HEK293 (cell line): ENCODE measurements at regions not wholly inside any gene's neighbourhood (a gene's known extent, or its start where the extent isn't known, plus 50 kb on each side); places are given as distances from the start of the nearest gene placed in this dataset.

ENCODE experiments used
- TCF7L2 ChIP-seq: IDR thresholded peaks from 2 replicates; pipeline ENCODE4 v1.6.1; 2011; ENCODE audit warnings: low read depth, mild to moderate bottlenecking, inconsistent platforms, low read length, moderate library complexity, borderline replicate concordance
- YY1 ChIP-seq: fragments of 450-650 bp; formaldehyde crosslinking; IDR thresholded peaks from 2 replicates; pipeline ENCODE4 v1.5.1; 2018; ENCODE audit warnings: missing biosample characterization, missing genetic modification characterization
- ZNF37A ChIP-seq: fragments of 450-650 bp; IDR thresholded peaks from 2 replicates; pipeline ENCODE4 v1.5.1; 2018; ENCODE audit warnings: missing biosample characterization, missing genetic modification characterization
- ZNF768 ChIP-seq: fragments of 450-650 bp; formaldehyde crosslinking; IDR thresholded peaks from 2 replicates; pipeline ENCODE4 v1.5.1; 2018; ENCODE audit warnings: missing biosample characterization, mild to moderate bottlenecking, missing genetic modification characterization
- ZSCAN23 ChIP-seq: fragments of 450-650 bp; formaldehyde crosslinking; IDR thresholded peaks from 2 replicates; pipeline ENCODE4 v1.5.1; 2016; ENCODE audit warnings: missing biosample characterization, missing genetic modification characterization
- TF ChIP-seq, protein P1 (sequence below): fragments of 450-650 bp; formaldehyde crosslinking; IDR thresholded peaks from 2 replicates; pipeline ENCODE4 v1.5.1; 2016; ENCODE audit warnings: missing biosample characterization, missing genetic modification characterization
- TF ChIP-seq, protein P2 (sequence below): fragments of 450-650 bp; formaldehyde crosslinking; IDR thresholded peaks from 2 replicates; pipeline ENCODE4 v1.5.1; 2016; ENCODE audit warnings: missing biosample characterization, missing genetic modification characterization
- TF ChIP-seq, protein P3 (sequence below): fragments of 450-650 bp; formaldehyde crosslinking; optimal IDR thresholded peaks from 2 replicates; pipeline ENCODE3; 2016; ENCODE audit warnings: missing biosample characterization, mild to moderate bottlenecking, missing genetic modification characterization
- TF ChIP-seq, protein P4 (sequence below): sonication (generic); formaldehyde crosslinking; IDR thresholded peaks from 2 replicates; pipeline ENCODE4 v1.8.1; 2022; ENCODE audit warnings: mild to moderate bottlenecking, moderate library complexity, missing genetic modification reagents
- TF ChIP-seq, protein P5 (sequence below): fragments of 450-650 bp; formaldehyde crosslinking; IDR thresholded peaks from 2 replicates; pipeline ENCODE4 v1.5.1; 2016; ENCODE audit warnings: missing biosample characterization, missing genetic modification characterization, borderline replicate concordance

DNA sequence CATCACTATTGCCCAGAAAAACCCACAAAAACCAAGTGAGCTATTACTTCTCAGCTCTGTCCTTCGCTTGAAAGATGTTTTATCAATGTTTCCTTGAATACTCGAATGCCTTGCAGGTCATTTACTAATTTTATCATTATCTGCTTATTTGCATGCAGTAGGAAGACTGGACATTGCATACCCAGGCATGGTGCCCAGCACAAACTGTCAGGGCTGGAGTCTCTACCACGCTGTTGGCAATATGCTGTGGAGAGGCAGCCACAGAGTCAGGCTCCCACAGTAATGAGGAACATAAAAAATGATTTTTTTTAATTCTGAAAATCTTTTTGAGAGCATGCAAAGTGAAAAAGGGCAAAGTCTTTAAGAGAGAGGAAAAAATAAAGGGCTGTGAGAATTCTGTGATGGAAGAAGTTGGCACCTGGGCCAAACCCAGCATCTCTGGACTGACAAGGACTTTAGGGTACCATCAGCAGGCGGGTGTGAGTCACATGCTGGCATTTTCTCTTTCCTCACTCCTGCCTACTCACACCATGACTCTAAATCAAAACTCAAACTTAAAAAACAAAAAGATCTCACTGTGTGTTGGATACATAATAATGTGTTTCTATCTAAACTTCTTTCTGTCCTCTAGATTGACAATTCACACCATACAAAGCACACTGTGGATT lies 709.8 kb upstream of the FANCL start:
- TF ChIP-seq, protein P1, sequence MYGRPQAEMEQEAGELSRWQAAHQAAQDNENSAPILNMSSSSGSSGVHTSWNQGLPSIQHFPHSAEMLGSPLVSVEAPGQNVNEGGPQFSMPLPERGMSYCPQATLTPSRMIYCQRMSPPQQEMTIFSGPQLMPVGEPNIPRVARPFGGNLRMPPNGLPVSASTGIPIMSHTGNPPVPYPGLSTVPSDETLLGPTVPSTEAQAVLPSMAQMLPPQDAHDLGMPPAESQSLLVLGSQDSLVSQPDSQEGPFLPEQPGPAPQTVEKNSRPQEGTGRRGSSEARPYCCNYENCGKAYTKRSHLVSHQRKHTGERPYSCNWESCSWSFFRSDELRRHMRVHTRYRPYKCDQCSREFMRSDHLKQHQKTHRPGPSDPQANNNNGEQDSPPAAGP (tag by site-specific recombination), result no peak
- TF ChIP-seq, protein P2, sequence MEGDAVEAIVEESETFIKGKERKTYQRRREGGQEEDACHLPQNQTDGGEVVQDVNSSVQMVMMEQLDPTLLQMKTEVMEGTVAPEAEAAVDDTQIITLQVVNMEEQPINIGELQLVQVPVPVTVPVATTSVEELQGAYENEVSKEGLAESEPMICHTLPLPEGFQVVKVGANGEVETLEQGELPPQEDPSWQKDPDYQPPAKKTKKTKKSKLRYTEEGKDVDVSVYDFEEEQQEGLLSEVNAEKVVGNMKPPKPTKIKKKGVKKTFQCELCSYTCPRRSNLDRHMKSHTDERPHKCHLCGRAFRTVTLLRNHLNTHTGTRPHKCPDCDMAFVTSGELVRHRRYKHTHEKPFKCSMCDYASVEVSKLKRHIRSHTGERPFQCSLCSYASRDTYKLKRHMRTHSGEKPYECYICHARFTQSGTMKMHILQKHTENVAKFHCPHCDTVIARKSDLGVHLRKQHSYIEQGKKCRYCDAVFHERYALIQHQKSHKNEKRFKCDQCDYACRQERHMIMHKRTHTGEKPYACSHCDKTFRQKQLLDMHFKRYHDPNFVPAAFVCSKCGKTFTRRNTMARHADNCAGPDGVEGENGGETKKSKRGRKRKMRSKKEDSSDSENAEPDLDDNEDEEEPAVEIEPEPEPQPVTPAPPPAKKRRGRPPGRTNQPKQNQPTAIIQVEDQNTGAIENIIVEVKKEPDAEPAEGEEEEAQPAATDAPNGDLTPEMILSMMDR (tag by site-specific recombination), result no peak
- TF ChIP-seq ZNF37A (tag by site-specific recombination) (no peak), ZNF768 (no peak), YY1 (tag by site-specific recombination) (no peak), ZSCAN23 (tag by site-specific recombination) (no peak), TCF7L2 (no peak)
- TF ChIP-seq, protein P3, sequence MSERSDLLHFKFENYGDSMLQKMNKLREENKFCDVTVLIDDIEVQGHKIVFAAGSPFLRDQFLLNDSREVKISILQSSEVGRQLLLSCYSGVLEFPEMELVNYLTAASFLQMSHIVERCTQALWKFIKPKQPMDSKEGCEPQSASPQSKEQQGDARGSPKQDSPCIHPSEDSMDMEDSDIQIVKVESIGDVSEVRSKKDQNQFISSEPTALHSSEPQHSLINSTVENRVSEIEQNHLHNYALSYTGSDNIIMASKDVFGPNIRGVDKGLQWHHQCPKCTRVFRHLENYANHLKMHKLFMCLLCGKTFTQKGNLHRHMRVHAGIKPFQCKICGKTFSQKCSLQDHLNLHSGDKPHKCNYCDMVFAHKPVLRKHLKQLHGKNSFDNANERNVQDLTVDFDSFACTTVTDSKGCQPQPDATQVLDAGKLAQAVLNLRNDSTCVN, result no peak
- TF ChIP-seq, protein P4, sequence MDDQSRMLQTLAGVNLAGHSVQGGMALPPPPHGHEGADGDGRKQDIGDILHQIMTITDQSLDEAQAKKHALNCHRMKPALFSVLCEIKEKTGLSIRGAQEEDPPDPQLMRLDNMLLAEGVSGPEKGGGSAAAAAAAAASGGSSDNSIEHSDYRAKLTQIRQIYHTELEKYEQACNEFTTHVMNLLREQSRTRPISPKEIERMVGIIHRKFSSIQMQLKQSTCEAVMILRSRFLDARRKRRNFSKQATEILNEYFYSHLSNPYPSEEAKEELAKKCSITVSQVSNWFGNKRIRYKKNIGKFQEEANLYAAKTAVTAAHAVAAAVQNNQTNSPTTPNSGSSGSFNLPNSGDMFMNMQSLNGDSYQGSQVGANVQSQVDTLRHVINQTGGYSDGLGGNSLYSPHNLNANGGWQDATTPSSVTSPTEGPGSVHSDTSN (CRISPR knock-in tag), result no peak
- TF ChIP-seq, protein P5, sequence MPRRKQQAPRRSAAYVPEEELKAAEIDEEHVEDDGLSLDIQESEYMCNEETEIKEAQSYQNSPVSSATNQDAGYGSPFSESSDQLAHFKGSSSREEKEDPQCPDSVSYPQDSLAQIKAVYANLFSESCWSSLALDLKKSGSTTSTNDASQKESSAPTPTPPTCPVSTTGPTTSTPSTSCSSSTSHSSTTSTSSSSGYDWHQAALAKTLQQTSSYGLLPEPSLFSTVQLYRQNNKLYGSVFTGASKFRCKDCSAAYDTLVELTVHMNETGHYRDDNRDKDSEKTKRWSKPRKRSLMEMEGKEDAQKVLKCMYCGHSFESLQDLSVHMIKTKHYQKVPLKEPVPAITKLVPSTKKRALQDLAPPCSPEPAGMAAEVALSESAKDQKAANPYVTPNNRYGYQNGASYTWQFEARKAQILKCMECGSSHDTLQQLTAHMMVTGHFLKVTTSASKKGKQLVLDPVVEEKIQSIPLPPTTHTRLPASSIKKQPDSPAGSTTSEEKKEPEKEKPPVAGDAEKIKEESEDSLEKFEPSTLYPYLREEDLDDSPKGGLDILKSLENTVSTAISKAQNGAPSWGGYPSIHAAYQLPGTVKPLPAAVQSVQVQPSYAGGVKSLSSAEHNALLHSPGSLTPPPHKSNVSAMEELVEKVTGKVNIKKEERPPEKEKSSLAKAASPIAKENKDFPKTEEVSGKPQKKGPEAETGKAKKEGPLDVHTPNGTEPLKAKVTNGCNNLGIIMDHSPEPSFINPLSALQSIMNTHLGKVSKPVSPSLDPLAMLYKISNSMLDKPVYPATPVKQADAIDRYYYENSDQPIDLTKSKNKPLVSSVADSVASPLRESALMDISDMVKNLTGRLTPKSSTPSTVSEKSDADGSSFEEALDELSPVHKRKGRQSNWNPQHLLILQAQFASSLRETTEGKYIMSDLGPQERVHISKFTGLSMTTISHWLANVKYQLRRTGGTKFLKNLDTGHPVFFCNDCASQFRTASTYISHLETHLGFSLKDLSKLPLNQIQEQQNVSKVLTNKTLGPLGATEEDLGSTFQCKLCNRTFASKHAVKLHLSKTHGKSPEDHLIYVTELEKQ, result no peak
